NCI-H1092 (cell line): ENCODE measurements at regions not wholly inside any gene's neighbourhood (a gene's known extent, or its start where the extent isn't known, plus 50 kb on each side); places are given as distances from the start of the nearest gene placed in this dataset.
A peak's percentile ranks its signal among the peaks of the same experiment; 100 is the strongest.

Experiments
- DNase-seq: peaks from one replicate; lab custom pipeline; 2025; lab: John Stamatoyannopoulos, UW

- DNase-seq, result no peak
These were observed 71.0 kb downstream of the SEM1 start for GRCh38 chr7:96638669-96639068.

GRCh38 chr7:96637522-96637921 is 72.1 kb downstream of the SEM1 start:
- no peak for DNase-seq

- no peak for DNase-seq
These were observed 72.7 kb downstream of the SEM1 start for GRCh38 chr7:96636979-96637378.

GRCh38 chr7:96636342-96636860 is 73.2 kb downstream of the SEM1 start:
- DNase-seq, result no peak

DNA sequence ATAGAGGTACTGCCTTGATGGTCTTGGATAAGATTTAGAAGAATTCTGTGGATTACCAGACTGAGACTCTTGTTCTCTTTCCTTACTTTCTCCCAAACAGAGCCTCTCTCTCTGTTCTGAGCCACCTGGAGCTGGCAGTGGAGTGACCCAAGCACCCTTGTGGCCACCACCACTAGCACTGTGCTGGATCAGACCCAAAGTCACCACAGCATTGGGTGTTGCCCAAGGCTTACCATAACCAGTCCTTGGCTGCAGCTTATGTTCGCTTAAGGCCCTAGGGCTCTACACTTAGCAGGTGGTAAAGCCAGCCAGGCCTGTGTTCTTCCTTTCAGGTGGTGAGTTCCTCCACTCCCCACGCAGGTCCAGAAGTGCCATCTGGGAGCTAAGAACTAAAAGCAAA is 79.8 kb downstream of the SEM1 start:
- no peak for DNase-seq

GRCh38 chr7:96624954-96625353 is 84.7 kb downstream of the SEM1 start:
- no peak for DNase-seq

GRCh38 chr7:96621932-96622331 is 87.7 kb downstream of the SEM1 start:
- DNase-seq, result no peak

DNA sequence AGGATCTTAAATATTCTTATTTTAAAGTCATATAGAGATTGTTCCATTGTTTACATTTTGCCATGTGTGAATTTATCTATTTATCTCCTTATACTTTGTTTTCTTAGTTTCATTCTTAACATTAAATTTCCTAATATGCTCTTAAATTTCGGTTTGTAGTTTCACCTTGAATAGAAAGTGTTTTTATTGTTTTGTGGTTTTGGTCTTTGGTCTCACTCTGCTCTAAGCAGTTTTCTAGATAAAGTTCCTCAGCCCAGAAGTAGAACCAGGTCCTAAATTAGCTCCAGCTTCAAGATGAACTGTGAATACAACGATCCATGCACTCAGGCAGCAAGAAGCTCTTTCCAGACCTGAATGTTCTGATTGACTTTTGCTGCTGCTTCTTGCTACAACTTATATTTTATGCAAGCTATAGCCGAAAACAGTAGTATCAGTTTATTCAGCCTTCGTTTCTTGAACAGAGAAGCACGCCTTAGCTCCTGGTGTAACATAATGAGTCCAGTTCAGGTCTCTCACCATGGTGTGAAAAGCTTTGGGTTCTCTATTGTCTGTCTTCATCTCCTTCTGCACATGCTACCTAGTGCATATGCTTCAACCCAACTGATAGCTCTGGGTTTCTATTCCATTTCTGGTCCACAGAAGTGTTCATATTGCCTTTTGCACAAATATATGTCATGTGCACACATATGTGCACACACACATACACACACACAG is 95.3 kb downstream of the SEM1 start:
- DNase-seq, result no peak

- DNase-seq, result no peak
These were observed 97.6 kb downstream of the SEM1 start for GRCh38 chr7:96612034-96612433.

- no peak for DNase-seq
These were observed 104.5 kb downstream of the SEM1 start for GRCh38 chr7:96605045-96605716.

- DNase-seq, result no peak
These were observed 110.2 kb downstream of the SEM1 start for GRCh38 chr7:96599288-96599936.

GRCh38 chr7:96598421-96598820 is 111.2 kb downstream of the SEM1 start:
- no peak for DNase-seq

DNA sequence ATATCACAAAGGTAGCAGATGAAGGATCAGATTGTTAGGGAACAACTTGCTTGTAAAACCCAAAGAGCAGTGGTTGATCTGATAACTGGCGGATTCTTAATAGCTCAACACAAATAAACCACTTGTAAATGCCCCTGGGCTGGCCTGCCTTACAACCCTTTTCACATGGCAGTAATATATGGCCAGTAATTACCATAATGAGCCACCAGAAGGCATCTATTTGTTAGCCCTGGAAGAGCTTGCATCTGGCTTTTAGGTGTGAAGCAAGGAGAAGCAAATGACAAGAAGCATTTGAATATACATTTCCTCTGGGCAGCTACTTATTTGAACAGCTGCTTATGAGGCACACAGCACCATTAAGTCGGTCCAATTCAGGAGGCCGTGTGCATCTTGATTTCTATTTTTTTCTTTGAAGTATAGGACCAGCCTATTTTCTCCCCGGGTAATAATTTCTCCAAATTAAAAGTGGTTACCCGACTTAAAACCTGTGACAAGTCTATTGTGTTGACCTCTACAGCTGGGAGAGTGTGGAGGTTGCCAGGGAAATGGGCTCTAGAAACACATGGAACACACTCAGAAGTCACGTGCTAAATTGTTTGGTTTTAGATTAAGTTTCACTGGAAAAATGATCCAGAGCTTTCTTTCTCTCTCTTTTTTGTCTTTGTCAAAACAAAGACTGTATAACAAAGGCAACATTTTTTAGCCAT is 113.4 kb downstream of the SEM1 start:
- DNase-seq, result peak; percentile 98

- DNase-seq, result no peak
These were observed 117.6 kb downstream of the SEM1 start for GRCh38 chr7:96591900-96592676.

DNA sequence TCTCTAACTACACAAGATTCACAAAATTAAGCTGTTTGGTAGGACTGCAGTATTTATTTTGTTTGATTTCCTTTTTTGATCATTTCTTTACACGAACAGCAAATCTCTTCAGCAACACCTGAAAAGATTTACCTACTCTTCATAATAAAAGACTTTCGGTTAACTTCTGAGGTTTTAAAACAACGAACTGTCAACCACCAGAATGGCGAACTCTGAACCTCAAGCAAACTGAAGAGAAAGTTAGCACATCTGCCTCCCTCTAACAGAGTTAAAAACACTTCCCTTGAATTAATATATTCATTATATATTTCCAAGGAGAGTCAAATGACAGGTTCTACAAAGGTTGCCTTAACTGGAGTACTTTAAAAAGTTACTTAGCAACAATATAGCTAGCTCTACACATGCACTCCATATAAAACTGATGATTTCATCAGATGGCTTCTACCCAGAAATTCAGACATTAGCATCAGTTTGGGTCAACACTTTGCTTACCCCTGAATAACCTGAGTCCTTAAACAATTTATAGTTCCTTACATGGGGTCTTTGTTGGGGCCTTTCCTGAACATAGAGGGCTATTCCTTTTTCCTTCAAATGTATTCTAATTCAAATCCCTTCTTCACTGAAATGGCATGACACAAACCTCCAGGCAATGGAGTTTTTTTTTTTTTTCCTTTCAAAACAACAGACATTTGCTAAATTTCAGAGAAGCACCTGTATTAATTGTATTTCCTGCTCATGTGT is 118.3 kb downstream of the SEM1 start:
- no peak for DNase-seq

DNA sequence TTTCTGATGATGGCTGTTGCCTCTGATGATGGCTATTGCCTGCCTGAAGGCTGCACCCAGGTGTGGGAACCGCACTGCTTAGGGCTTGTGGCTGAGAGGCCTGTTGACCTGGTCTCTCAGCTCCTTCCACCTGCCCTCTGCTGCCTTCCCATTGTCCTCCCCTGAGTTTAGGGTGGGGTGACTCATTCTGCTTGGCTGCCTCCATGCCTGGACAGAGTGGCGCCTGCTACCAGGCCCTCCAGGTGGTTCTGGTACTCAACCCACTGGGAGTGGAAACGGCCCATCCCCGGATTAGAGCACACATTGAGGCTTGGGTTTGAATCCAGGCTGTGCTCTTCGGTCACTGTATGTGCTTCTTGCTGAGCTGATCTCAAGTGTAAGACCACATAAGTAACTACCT is 120.6 kb downstream of the SEM1 start:
- no peak for DNase-seq

DNA sequence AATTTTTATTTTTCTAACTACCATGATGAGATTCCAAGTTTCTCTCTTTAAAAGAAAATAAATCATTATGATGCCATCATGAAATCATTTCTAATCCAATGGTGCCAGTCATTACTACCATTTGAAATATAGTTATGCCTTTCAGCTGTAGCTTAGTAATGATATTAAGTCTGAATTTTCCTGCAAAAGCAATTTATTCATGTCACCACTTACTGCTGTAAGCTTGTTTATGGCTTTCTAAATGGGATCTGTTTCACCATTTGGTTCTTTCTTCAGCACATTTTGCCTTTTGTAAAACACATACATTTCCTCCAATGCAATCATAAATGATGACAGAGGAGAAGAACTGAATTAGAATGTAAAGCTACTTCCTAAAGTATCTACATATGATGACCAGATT is 130.5 kb downstream of the SEM1 start:
- no peak for DNase-seq

DNA sequence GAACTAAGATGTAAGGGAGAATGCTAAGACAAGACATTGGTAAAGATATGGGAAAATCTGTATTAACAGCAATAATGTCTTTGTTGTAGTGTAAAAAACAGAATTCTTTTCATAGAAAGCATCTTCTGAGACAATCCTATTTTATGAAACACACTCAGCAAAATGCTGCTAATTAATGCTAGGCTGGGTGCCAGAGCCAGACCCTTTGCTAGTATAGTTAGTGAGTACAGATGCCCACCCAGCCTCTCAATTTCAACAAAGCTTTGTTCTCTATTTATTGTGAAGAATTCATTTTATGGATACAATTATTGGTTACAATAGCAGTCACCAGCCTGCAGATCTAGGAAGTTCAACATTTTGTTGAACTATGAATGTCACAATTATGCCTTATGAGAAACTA is 131.0 kb downstream of the SEM1 start:
- no peak for DNase-seq

DNA sequence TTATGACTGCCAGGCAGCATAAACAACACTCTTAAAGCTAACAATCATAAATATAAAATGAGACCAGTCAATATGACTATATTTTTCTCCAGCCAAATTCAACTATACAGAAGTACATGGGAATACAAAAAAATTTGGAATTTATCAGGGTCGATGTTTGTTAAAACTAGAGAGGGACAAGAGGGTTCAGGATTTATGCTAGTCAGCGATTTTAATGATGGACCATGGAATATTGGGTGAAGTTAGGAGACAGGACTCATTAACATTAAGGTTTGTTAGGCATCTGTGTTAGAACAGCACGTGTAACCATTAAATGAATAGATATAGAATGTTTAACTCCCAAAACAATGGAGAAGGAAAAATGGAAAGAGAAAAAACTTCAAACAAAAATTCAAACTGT is 146.2 kb downstream of the SEM1 start:
- DNase-seq, result no peak

DNA sequence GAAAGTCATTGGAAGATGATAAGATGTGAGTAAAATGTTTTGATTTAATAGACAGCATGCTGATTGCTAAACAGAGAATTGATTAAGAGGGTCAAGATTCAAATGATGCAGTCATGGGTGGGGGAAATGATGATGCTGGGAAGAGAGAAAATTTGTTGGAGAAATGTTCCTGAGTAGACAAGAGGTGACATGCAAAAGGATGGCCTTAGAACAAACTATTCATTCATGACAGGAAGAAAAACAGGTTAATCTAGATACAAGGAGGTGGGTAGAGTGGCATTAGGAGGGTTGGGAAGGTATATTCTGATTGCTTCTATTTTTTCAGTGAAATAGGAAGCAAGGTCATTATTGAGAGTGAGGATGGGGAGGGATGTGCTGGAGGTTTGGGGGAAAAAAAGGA is 146.7 kb downstream of the SEM1 start:
- DNase-seq, result no peak

DNA sequence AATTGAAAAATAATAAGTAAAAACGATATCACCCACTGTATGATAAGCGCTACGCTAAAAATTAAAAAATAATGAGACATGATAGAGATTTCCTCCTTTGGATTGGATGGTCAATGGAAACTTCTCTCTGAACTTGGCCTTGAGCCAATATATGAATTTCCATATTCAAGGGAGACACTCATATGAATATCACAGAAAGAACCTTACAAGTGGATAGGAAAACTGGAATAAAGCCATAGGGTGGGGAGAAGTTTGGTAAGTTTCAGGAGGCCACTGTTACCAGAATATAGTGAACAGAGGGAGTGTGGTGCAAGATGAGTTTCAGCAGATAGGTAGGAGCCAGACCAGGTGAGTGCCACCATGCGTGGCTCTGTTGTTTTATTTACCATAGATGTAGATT is 147.2 kb downstream of the SEM1 start:
- no peak for DNase-seq
